ENCODE measurements at regions not wholly inside any gene's neighbourhood (a gene's known extent, or its start where the extent isn't known, plus 50 kb on each side); places are given as distances from the start of the nearest gene placed in this dataset.

GRCh38 chr16:8107296-8107695 is 483.0 kb downstream of the TMEM114 start:
- ATAC-seq (ENCODE audit: low read depth) (no peak), DNase-seq (ENCODE audit: low spot score) (no peak)
- Histone ChIP-seq H3K4me1 (ENCODE audit: insufficient read depth, poor library complexity, severe bottlenecking) (no peaks in the 10 kb centered on the region), H3K36me3 (ENCODE audit: low read depth) (no peaks in the 10 kb centered on the region), H3K27ac (ENCODE audit: poor library complexity, severe bottlenecking) (no peak overlapping the region), H3K9me3 (ENCODE audit: severe bottlenecking) (no peaks in the 10 kb centered on the region), H3K27me3 (ENCODE audit: insufficient read depth, poor library complexity, severe bottlenecking) (no peaks in the 10 kb centered on the region), H3K4me3 (ENCODE audit: severe bottlenecking) (no peak overlapping the region)
- TF ChIP-seq CTCF (IDR thresholded peaks at IDR 0.05; ENCODE audit: poor library complexity, severe bottlenecking): no peak

- no peaks in the 10 kb centered on the region for H3K27me3 ChIP-seq (ENCODE audit: insufficient read depth, poor library complexity, severe bottlenecking)
- TF ChIP-seq CTCF (IDR thresholded peaks at IDR 0.05; ENCODE audit: poor library complexity, severe bottlenecking): no peak
- H3K36me3 ChIP-seq (ENCODE audit: low read depth): no peaks in the 10 kb centered on the region
- no peak overlapping the region for H3K27ac ChIP-seq (ENCODE audit: poor library complexity, severe bottlenecking)
- DNase-seq (ENCODE audit: low spot score): no peak
- H3K9me3 ChIP-seq (ENCODE audit: severe bottlenecking): no peaks in the 10 kb centered on the region
- no peaks in the 10 kb centered on the region for H3K4me1 ChIP-seq (ENCODE audit: insufficient read depth, poor library complexity, severe bottlenecking)
- H3K4me3 ChIP-seq (ENCODE audit: severe bottlenecking): no peak overlapping the region
- no peak for ATAC-seq (ENCODE audit: low read depth)
Observed at GRCh38 chr16:8103649-8104289, 486.5 kb downstream of the TMEM114 start.

- Histone ChIP-seq H3K4me1 (ENCODE audit: insufficient read depth, poor library complexity, severe bottlenecking) (no peaks in the 10 kb centered on the region), H3K27ac (ENCODE audit: poor library complexity, severe bottlenecking) (no peak overlapping the region), H3K27me3 (ENCODE audit: insufficient read depth, poor library complexity, severe bottlenecking) (no peaks in the 10 kb centered on the region), H3K36me3 (ENCODE audit: low read depth) (no peaks in the 10 kb centered on the region), H3K4me3 (ENCODE audit: severe bottlenecking) (no peak overlapping the region), H3K9me3 (ENCODE audit: severe bottlenecking) (no peaks in the 10 kb centered on the region)
- ATAC-seq (ENCODE audit: low read depth) (no peak), DNase-seq (ENCODE audit: low spot score) (no peak)
- TF ChIP-seq CTCF (IDR thresholded peaks at IDR 0.05; ENCODE audit: poor library complexity, severe bottlenecking): no peak
Observed at GRCh38 chr16:8099586-8099985, 490.7 kb downstream of the TMEM114 start.

- Histone ChIP-seq H3K9me3 (ENCODE audit: severe bottlenecking) (no peaks in the 10 kb centered on the region), H3K4me3 (ENCODE audit: severe bottlenecking) (no peak overlapping the region), H3K27me3 (ENCODE audit: insufficient read depth, poor library complexity, severe bottlenecking) (no peaks in the 10 kb centered on the region), H3K27ac (ENCODE audit: poor library complexity, severe bottlenecking) (no peak overlapping the region), H3K4me1 (ENCODE audit: insufficient read depth, poor library complexity, severe bottlenecking) (no peaks in the 10 kb centered on the region), H3K36me3 (ENCODE audit: low read depth) (no peaks in the 10 kb centered on the region)
- no peak for ATAC-seq (ENCODE audit: low read depth)
- DNase-seq (ENCODE audit: low spot score): no peak
- no peak for TF ChIP-seq CTCF (IDR thresholded peaks at IDR 0.05; ENCODE audit: poor library complexity, severe bottlenecking)
Observed at GRCh38 chr16:8098947-8099512, 491.3 kb downstream of the TMEM114 start.

- TF ChIP-seq CTCF (IDR thresholded peaks at IDR 0.05; ENCODE audit: poor library complexity, severe bottlenecking): no peak
- H3K36me3 ChIP-seq (ENCODE audit: low read depth): no peaks in the 10 kb centered on the region
- no peaks in the 10 kb centered on the region for H3K27me3 ChIP-seq (ENCODE audit: insufficient read depth, poor library complexity, severe bottlenecking)
- H3K4me1 ChIP-seq (ENCODE audit: insufficient read depth, poor library complexity, severe bottlenecking): no peaks in the 10 kb centered on the region
- DNase-seq (ENCODE audit: low spot score) (no peak), ATAC-seq (ENCODE audit: low read depth) (no peak)
- H3K4me3 ChIP-seq (ENCODE audit: severe bottlenecking): no peak overlapping the region
- no peak overlapping the region for H3K27ac ChIP-seq (ENCODE audit: poor library complexity, severe bottlenecking)
- no peaks in the 10 kb centered on the region for H3K9me3 ChIP-seq (ENCODE audit: severe bottlenecking)
Observed at GRCh38 chr16:8096211-8096610, 494.1 kb downstream of the TMEM114 start.

Measured in RWPE2 (cell line).